EH (cell line): ENCODE measurements at regions not wholly inside any gene's neighbourhood (a gene's known extent, or its start where the extent isn't known, plus 50 kb on each side); places are given as distances from the start of the nearest gene placed in this dataset.
"Not testable (repeated sequence)": the region's sequence is repeated elsewhere in the genome, so short reads cannot be mapped to it uniquely, and the experiment has no call there.

Source experiments
- DNase-seq: peaks from one replicate; pipeline ENCODE4 v3.0.0-alpha.2; 2015; ENCODE audit warnings: low read depth

DNA sequence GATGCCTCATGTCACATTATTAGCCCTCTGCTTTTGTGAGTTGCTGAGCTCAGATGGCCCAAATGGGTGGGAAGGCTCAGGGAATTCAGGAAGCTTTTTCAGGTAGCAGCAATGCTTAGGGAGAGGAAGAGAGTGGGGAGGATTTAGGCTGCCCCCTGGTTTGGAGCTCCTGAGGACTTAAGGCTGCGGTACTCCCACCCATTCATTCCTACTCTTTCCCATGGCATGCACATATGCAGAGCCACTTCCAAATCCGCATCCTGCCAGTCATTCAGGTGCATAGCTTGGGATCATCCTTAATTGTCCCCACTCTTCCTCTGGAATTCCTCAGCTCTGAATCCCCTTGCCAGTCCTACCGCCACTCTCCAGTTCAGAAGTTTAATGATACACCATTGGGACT, 343.1 kb upstream of the FRG2C start:
- no peak for DNase-seq

DNA sequence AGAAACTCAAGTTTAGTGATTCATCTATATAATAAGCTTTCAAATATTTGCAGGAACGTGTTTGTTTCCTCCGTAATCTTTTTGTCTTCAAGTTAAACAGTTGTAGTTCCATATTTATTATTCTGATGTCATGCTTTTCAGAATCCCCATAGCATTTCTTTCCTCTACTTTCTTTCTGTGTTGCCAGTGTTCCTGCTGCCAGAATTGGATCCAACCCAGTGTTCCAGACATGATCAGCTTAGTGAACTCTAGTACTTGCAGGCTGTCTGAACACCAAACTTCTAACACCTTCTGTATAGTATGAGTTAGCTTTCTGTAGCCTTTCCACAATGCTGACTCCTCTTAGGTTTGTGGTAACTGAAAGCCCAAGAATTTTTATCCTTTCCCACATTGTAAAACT, 340.2 kb upstream of the FRG2C start:
- not testable (repeated sequence) for DNase-seq

- no peak for DNase-seq
These were observed 338.4 kb upstream of the FRG2C start for GRCh38 chr3:75325716-75326115.

DNA sequence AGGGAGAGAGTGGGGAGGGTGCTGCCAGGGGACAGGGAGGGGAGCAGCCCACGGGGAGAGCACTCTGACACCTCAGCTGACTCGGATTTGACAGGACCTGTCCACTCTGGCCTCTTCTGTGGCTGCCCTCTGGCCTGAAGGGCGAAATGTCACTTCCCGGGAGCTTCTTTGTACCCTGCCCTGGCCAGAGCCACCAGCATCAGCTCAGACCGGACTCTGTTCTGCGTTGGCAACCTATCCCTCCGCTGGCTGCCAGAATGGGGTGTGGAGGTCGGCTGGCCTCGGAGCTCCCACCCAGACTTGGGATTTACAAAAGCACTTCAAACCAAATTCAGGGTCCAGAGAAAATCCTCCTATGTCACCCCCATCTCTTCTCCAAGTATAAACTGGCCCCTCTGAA, 336.7 kb upstream of the FRG2C start:
- no peak for DNase-seq

GRCh38 chr3:75329476-75330097, 334.5 kb upstream of the FRG2C start:
- DNase-seq, result no peak

- DNase-seq, result not testable (repeated sequence)
These were observed 333.7 kb upstream of the FRG2C start for GRCh38 chr3:75330446-75330845.

DNA sequence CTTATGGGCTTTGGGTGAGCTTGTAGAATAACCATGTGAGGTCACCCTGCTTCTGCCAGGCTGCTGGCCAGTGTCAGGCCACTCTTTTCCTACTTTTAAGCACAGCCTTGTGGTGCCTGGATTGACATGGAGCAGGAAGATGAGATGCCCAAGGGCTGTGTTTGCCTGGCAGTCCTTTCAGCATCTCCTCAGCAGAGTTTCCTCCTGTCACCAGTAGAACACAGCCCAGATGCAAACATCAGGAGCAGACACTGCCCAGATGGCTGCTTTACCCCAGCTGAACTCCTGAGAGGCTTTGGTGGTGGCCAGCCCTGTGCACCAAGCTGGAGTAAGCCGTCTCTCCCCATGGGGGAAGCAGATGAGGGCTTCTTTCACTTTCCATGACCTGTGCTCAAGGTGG, 332.0 kb upstream of the FRG2C start:
- DNase-seq, result not testable (repeated sequence)

GRCh38 chr3:75332794-75333193, 331.3 kb upstream of the FRG2C start:
- peak; percentile 18 for DNase-seq

DNA sequence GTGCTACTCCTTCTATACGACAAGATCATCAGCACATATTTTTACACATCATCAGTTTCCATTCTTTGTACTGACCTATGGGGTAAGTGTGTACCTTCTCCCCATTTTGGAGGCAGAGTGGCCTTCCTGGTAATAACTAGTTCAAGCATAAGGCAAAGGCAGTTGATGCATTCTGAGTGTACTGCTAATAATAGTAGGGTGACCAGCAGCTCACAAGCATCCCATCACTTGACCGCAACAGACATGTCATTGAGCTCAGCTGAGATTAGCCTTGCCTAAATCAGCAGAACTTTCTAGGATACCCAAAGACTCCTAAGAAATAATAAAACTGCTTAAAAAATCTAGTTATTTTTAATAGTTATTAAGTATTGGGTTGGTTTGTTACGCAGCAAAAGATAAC, 329.8 kb upstream of the FRG2C start:
- no peak for DNase-seq

DNA sequence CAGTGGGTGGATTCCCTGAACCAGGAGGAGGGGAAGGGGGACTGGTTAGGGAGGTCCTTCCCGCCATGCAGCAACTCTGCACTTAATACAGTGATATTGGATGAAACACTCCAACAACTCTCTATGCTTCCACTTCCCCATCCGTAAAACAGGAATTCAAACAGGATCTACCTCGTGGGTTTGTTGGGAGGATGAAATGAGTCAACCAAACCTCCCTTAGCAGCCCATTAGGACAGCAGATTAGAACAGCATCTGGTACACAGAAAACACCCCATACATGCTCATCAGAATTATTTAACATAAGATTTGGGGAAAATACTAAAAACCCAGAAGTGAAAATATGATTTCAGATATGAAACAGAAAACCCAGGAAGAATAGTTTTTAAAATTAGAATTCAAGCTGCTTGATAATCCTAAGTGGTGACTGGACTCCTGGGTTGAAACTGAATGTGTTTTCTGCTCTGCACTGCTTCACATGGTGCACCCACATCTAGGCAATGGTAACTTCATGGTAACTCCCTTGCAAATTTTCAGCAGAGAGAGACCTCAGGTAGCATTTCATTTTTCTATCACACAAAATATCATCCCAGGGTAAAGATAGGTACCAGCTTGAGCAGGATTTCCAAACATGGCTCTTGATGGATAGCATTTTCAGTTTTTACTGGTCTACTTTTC, 326.8 kb upstream of the FRG2C start:
- DNase-seq, result no peak

- no peak for DNase-seq
These were observed 325.8 kb upstream of the FRG2C start for GRCh38 chr3:75338342-75338741.

GRCh38 chr3:75341324-75342067, 322.6 kb upstream of the FRG2C start:
- no peak for DNase-seq

- DNase-seq, result no peak
These were observed 321.7 kb upstream of the FRG2C start for GRCh38 chr3:75342425-75342824.

GRCh38 chr3:75350536-75350935, 313.6 kb upstream of the FRG2C start:
- DNase-seq, result not testable (repeated sequence)

- DNase-seq, result not testable (repeated sequence)
These were observed 301.9 kb upstream of the FRG2C start for GRCh38 chr3:75362086-75362784.

GRCh38 chr3:75372964-75373363, 291.2 kb upstream of the FRG2C start:
- peak; percentile 32 for DNase-seq

DNA sequence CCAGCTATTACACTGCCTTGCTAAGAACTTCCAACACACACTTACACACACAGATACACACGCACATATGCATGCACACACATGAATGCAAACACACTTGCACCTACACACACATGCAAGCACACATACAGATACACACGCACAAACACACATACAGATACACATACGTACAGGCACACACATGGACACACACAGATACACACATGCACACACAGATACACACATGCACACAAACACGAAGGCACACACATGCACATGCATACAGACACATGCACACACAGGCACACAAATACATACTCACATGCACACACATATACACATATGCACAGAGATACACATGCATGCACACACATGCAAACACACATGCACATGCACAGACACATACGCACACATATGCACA, 284.3 kb upstream of the FRG2C start:
- not testable (repeated sequence) for DNase-seq

- no peak for DNase-seq
These were observed 283.8 kb upstream of the FRG2C start for GRCh38 chr3:75380276-75380771.

DNA sequence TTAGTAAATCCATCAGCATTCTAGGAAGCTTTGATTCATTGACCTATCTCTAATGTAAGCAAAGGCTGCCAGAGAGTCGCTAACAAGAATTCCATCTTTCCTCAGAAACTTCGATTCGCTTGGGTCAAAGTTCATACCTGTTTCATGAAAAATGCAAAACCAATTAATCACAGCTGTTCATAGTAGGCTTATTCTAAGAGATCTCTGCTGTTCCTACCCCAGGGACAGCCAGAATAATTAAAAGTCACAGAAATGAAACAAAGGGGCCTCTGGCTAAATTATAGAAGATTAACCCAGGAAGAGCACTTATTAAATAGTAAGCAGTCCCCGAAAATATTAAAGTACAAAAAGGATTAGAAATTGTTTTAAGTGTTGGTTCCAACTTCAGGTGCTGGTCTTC, 280.1 kb upstream of the FRG2C start:
- DNase-seq, result not testable (repeated sequence)

- DNase-seq, result peak; percentile 79
These were observed 275.5 kb upstream of the FRG2C start for GRCh38 chr3:75388486-75389124.

- DNase-seq, result not testable (repeated sequence)
These were observed 270.8 kb upstream of the FRG2C start for GRCh38 chr3:75393288-75393694.

DNA sequence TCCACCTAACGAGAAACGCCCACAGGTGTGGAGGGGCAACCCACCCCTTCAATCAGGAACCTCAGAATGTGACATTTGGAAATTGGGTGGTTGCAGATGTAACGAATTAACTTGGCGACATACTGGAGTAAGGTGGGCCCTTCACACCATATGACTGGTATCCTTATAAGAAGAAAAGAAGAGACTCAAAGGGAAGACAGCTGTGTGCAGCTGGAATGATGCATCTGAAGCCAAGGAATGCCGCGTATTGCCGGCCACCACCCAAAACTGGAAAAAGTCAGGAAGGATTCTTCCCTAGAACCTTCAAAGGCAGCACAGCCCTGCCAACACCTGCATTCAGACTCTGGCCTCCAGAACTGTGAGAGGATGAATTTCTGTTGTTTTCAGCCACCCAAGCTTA, 270.0 kb upstream of the FRG2C start:
- not testable (repeated sequence) for DNase-seq
